ENCODE measurements at regions not wholly inside any gene's neighbourhood (a gene's known extent, or its start where the extent isn't known, plus 50 kb on each side); places are given as distances from the start of the nearest gene placed in this dataset.

DNA sequence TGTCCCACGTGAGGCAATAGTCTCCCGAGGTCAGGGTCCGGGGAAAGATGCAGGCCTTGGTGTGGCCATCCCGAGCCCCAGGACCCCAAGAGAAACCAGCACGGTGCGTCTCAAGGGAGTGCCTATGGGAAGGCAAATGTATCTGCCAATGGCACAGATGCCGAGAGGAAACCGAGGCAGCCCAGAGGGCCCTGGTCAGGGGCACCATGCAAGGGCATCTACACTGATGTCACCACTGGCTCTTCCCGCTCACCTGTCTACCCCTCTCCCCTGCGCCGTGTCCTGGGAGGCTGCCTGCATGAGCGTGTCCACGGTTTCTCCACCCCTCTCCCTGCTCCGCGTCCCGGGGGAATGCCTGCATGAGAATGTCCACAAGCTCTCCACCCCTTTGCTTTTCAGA lies 1318.8 kb downstream of the TBC1D22A start:
- FAIRE-seq (no peak), DNase-seq (ENCODE audit: low read depth) (no peak)
- H3K27me3 ChIP-seq (ENCODE audit: control insufficient read depth, insufficient read depth, low read length): no peaks in the 10 kb centered on the region
- H3K4me3 ChIP-seq (ENCODE audit: low read depth, low read length): no peak overlapping the region
- no peaks in the 10 kb centered on the region for H3K36me3 ChIP-seq (ENCODE audit: control insufficient read depth, insufficient read depth, low read length)
- TF ChIP-seq, protein P1, sequence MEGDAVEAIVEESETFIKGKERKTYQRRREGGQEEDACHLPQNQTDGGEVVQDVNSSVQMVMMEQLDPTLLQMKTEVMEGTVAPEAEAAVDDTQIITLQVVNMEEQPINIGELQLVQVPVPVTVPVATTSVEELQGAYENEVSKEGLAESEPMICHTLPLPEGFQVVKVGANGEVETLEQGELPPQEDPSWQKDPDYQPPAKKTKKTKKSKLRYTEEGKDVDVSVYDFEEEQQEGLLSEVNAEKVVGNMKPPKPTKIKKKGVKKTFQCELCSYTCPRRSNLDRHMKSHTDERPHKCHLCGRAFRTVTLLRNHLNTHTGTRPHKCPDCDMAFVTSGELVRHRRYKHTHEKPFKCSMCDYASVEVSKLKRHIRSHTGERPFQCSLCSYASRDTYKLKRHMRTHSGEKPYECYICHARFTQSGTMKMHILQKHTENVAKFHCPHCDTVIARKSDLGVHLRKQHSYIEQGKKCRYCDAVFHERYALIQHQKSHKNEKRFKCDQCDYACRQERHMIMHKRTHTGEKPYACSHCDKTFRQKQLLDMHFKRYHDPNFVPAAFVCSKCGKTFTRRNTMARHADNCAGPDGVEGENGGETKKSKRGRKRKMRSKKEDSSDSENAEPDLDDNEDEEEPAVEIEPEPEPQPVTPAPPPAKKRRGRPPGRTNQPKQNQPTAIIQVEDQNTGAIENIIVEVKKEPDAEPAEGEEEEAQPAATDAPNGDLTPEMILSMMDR (IDR thresholded peaks at IDR 0.05; ENCODE audit: insufficient read depth, low read length, severe bottlenecking): no peak

DNA sequence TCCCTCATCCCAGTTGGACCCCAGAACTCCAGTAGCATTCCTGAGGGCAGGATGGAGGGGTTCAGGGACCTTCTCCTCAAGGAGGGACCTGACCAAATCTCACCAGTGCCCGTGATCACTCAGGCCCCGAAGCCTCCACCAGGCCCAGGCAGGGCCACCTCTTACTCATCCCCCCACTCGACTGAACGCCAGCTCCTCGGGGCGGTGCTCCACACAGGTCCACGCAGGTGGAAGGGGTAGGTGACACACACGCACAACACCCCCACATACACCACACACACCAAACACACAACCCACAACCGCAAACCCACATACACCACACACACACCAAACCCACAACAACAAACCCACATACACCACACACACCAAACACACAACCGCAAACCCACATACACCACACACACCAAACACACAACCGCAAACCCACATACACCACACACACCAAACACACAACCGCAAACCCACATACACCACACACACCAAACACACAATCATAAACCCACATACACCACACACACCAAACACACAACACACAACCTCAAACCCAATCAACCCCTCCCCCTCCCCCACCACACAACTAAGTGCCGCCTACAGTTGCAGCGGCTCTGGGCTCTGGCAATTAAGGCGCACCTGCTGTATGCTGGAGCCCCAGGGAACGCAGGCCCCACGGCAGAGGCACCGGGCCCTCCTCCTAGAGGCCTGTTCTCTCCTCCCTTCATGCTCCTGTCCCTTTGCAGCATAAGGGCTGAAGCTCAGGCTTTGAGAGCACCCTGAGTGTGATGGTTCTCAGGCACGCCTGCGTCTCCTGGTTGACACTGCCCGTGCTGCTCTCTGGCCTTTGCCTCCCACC lies 1318.1 kb downstream of the TBC1D22A start:
- TF ChIP-seq, protein P1 (IDR thresholded peaks at IDR 0.05; ENCODE audit: insufficient read depth, low read length, severe bottlenecking): no peak
- Histone ChIP-seq H3K4me3 (ENCODE audit: low read depth, low read length) (no peak overlapping the region), H3K36me3 (ENCODE audit: control insufficient read depth, insufficient read depth, low read length) (no peaks in the 10 kb centered on the region), H3K27me3 (ENCODE audit: control insufficient read depth, insufficient read depth, low read length) (no peaks in the 10 kb centered on the region)
- DNase-seq (ENCODE audit: low read depth): no peak
- FAIRE-seq: no peak

DNA sequence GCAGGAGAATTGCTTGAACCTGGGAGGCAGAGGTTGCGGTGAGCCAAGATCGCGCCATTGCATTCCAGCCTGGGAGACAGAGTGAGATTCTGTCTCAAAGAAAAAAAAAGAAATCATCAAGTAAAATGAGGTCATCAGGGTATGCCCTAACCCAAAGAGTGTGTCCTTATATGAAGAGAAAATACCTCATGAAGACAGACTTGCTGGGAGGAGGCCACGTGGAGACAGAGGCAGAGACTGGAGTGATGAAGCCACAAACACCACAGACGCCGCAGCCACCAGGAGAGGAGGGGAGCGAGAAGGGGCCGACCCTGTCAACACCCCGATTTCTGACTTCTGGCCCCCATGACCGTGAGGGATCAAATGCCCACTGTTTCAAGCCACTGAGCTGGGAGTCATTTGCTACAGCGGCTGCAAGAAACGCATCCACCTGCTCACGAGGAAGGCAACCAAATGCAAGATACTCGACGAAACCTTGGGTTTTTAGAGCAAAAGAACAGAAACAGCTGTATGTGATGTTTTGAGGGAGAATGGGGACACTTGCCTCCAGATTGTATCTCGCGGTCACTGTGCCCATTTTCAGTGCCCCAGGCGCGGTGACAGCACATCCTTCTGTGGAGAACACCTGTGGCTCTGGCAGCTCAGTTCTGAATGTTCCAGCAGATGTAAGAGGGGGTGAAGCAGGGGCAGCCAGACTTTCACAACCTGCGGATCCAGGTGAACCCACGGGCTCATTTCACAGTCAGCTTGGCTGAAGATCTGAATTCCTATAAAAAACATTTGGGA lies 1317.2 kb downstream of the TBC1D22A start:
- TF ChIP-seq, protein P1 (IDR thresholded peaks at IDR 0.05; ENCODE audit: insufficient read depth, low read length, severe bottlenecking): no peak
- H3K4me3 ChIP-seq (ENCODE audit: low read depth, low read length): no peak overlapping the region
- FAIRE-seq (no peak), DNase-seq (ENCODE audit: low read depth) (no peak)
- H3K27me3 ChIP-seq (ENCODE audit: control insufficient read depth, insufficient read depth, low read length): no peaks in the 10 kb centered on the region
- no peaks in the 10 kb centered on the region for H3K36me3 ChIP-seq (ENCODE audit: control insufficient read depth, insufficient read depth, low read length)

DNA sequence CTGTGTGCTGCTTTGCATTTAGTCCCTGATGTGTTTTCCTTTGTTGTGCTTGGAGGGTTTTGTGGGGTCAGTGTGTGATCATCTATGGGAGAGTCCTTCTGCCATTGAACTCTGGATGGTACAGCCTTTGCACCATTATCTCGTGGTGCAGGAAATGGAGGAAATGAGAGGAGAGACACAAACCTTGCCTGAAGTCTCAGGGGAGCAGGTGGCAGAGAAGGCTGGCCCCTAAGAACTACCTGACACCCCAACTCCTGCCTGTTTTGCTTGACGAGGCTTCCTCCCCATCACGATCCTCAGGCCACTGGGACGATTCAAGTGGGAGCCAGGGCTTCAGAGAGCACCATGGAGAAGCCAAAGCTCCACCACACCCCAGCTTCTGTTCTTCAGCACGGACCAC lies 1316.4 kb downstream of the TBC1D22A start:
- TF ChIP-seq, protein P1 (IDR thresholded peaks at IDR 0.05; ENCODE audit: insufficient read depth, low read length, severe bottlenecking): no peak
- H3K4me3 ChIP-seq (ENCODE audit: low read depth, low read length): no peak overlapping the region
- DNase-seq (ENCODE audit: low read depth): no peak
- no peak for FAIRE-seq
- H3K27me3 ChIP-seq (ENCODE audit: control insufficient read depth, insufficient read depth, low read length): no peaks in the 10 kb centered on the region
- H3K36me3 ChIP-seq (ENCODE audit: control insufficient read depth, insufficient read depth, low read length): no peaks in the 10 kb centered on the region

DNA sequence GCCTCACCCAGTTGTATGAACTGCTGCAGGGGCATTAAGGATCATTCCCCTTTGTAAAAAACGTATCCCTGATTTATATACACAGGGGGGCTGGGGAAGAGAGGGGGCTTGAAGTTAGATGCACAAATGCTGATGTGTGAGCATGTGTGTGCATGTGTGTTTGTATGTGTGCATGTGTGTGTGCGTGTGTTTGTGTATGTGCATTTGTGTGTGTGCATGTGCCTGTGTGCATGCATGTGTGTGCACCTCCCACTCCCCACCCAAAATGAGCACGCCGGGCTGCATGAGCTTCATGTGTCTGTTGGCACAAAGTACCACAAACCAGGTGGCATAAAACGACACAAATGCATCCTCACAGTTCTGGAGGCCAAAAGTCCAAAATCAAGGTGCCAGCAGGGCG lies 1315.2 kb downstream of the TBC1D22A start:
- FAIRE-seq (no peak), DNase-seq (ENCODE audit: low read depth) (no peak)
- TF ChIP-seq, protein P1 (IDR thresholded peaks at IDR 0.05; ENCODE audit: insufficient read depth, low read length, severe bottlenecking): no peak
- Histone ChIP-seq H3K27me3 (ENCODE audit: control insufficient read depth, insufficient read depth, low read length) (no peaks in the 10 kb centered on the region), H3K36me3 (ENCODE audit: control insufficient read depth, insufficient read depth, low read length) (no peaks in the 10 kb centered on the region), H3K4me3 (ENCODE audit: low read depth, low read length) (no peak overlapping the region)

Measured in bronchial epithelial cell (primary cell).